ENCODE measurements at regions not wholly inside any gene's neighbourhood (a gene's known extent, or its start where the extent isn't known, plus 50 kb on each side); places are given as distances from the start of the nearest gene placed in this dataset.

- H4K8ac ChIP-seq (replicated peaks; ENCODE audit: insufficient read length, low read depth, low read length), result no peak overlapping the region
- H2BK20ac ChIP-seq (ENCODE audit: low read depth, low read length, poor library complexity, severe bottlenecking), result no peak overlapping the region
- Mint-ChIP-seq H3K4me1 (peaks cover 26 to 28% of the 10 kb centered on the region in 2 experiments), H3K27me3 (ENCODE audit: low read depth) (no peaks in the 10 kb centered on the region), H3K4me3 (no peak overlapping the region; a peak in 1 of 5 replicates), H3K36me3 (ENCODE audit: insufficient read depth in 1 of 3, low read depth in 3 of 3) (peaks cover 17 to 34% (median 21%) of the 10 kb centered on the region in 3 experiments), H3K9me3 (peaks cover 10 to 19% of the 10 kb centered on the region in 2 experiments; a peak in 4 of 5 replicates), H3K27ac (peak overlapping the region; percentile 82 to 92 (median 90); a peak in 6 of 7 replicates)
- no peak overlapping the region for H2AFZ ChIP-seq (ENCODE audit: low read length)
- no peak overlapping the region for H3K14ac ChIP-seq (ENCODE audit: insufficient read depth, low read length)
- no peak overlapping the region for H3K56ac ChIP-seq (ENCODE audit: insufficient read length, low read depth, low read length)
- no peak overlapping the region for H2BK5ac ChIP-seq (ENCODE audit: insufficient read length, low read length)
- H3K4ac ChIP-seq (ENCODE audit: low read depth, low read length), result no peak overlapping the region
- no peak overlapping the region for H2BK15ac ChIP-seq (ENCODE audit: low read depth, low read length)
- no peak overlapping the region for H3K9ac ChIP-seq (ENCODE audit: extremely low read depth, insufficient read length, low read length)
- H3K79me2 ChIP-seq (ENCODE audit: insufficient read depth, low read length), result no peaks in the 10 kb centered on the region
- no peaks in the 10 kb centered on the region; the same call in 1 of the 2 replicates for H3K4me1 ChIP-seq (ENCODE audit: insufficient read depth, low read length)
- DNase-seq, result peak; percentile 56
- no peaks in the 10 kb centered on the region for H3K23me2 ChIP-seq (ENCODE audit: insufficient read length, low read depth, low read length, poor library complexity, severe bottlenecking)
- H3K23ac ChIP-seq (ENCODE audit: insufficient read length, low read depth, low read length), result no peak overlapping the region
- H3K79me1 ChIP-seq (ENCODE audit: insufficient read depth, low read depth, low read length, poor library complexity, severe bottlenecking), result no peaks in the 10 kb centered on the region
- WGBS (ENCODE audit: extremely low coverage, insufficient read length, low lambda C conversion rate), result no CpG with 5 or more reads among the region's 1 CpG
- H3K18ac ChIP-seq (ENCODE audit: insufficient read length, low read depth, low read length), result no peak overlapping the region
- H3K27me3 ChIP-seq (ENCODE audit: insufficient read depth, low read length), result no peaks in the 10 kb centered on the region
- peak overlapping the region; percentile 69 for H3K27ac ChIP-seq (ENCODE audit: insufficient read length, low read depth, low read length)
- no peak overlapping the region for H4K91ac ChIP-seq (ENCODE audit: insufficient read length, low read depth, low read length)
- H3K4me2 ChIP-seq (ENCODE audit: insufficient read depth, insufficient read length, low read length), result no peak overlapping the region
- no peak overlapping the region for H2BK120ac ChIP-seq (ENCODE audit: low read depth, low read length, poor library complexity, severe bottlenecking)
- H4K5ac ChIP-seq (ENCODE audit: insufficient read length, low read depth, low read length), result no peak overlapping the region
- no peak overlapping the region for H2AK5ac ChIP-seq (ENCODE audit: insufficient read length, low read length)
- peak overlapping the region; percentile 63 for H2BK12ac ChIP-seq (ENCODE audit: insufficient read length, low read depth, low read length)
- no peak for TF ChIP-seq CTCF (conservative IDR thresholded peaks at IDR 0.05)
- no peaks in the 10 kb centered on the region for H3K9me3 ChIP-seq (ENCODE audit: control insufficient read depth, low read depth, low read length)
- H3T11ph ChIP-seq (ENCODE audit: low read length), result no peak overlapping the region
- H4K20me1 ChIP-seq (ENCODE audit: control insufficient read depth, insufficient read depth, insufficient read length), result no peaks in the 10 kb centered on the region
Observed at GRCh38 chr2:185484602-185485001, 254.0 kb upstream of the FSIP2 start.

Data from H9 (cell line).